Stomach (tissue), 4 donors: ENCODE measurements at regions not wholly inside any gene's neighbourhood (a gene's known extent, or its start where the extent isn't known, plus 50 kb on each side); places are given as distances from the start of the nearest gene placed in this dataset.

Experiments
- CTCF ChIP-seq, 7 experiments: fragments of 450-650 bp in 4 of 7; fragments of 200-600 bp in 3 of 7; sonication (generic) in 3 of 7; IDR thresholded peaks; one replicate each; pipeline ENCODE4 v1.5.1; 2016 to 2019; ENCODE audit warnings: antibody characterized with exemption in 7 of 7, control low read depth in 2 of 7, mild to moderate bottlenecking in 1 of 7
- POLR2A ChIP-seq, 4 donors: fragments of 450-650 bp; IDR thresholded peaks; one replicate each; pipeline ENCODE4 v1.6.1; 2016; ENCODE audit warnings: antibody characterized with exemption in 4 of 4, control low read depth in 2 of 4, mild to moderate bottlenecking in 1 of 4, moderate library complexity in 1 of 4

DNA sequence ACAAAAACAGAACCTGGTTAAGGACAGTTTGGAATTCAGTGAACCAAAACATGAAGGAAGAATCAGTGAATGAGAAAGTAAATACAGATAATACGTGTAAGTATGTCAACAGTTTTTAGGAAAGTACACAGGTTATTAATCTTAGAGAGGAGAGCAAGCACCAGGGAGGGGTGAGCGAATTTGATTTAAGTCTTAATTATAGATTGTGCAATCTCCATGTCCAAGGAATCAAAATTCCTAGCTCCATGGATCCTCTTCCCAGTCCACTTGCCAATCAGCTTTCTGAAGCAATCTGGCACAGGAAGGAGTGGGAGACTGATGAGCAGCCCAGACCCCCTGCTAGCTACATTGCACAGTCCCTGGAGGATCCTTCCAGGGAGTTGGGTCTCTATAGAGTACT lies 346.4 kb downstream of the SETD4 start:
- TF ChIP-seq CTCF (IDR thresholded peaks at IDR 0.05) (no peak), POLR2A (IDR thresholded peaks at IDR 0.05) (no peak)
